GM23338 (cell line): ENCODE measurements at regions not wholly inside any gene's neighbourhood (a gene's known extent, or its start where the extent isn't known, plus 50 kb on each side); places are given as distances from the start of the nearest gene placed in this dataset.

Experiments
- ATAC-seq: fragments of 200-7000 bp; cut with Tn5 transposase; 3 replicates; pipeline ENCODE4 v1.9.1; 2020
- DNase-seq: peaks from one replicate; pipeline ENCODE4 v3.0.0-alpha.2; 2015; ENCODE audit warnings: low spot score
- H2AFZ ChIP-seq: fragments of 200-600 bp; sonication (generic); 2 replicates; pipeline ENCODE4 v1.8.0; 2016; ENCODE audit warnings: antibody characterized with exemption, mild to moderate bottlenecking, moderate library complexity
- H3F3A ChIP-seq: fragments of 200-600 bp; sonication (generic); replicated peaks from 2 replicates; pipeline ENCODE4 v1.8.0; 2017; ENCODE audit warnings: antibody characterized with exemption, mixed run types, low read depth
- H3K27ac ChIP-seq: fragments of 200-600 bp; sonication (generic); 2 replicates; pipeline ENCODE4 v1.6.1; 2016; ENCODE audit warnings: low read depth
- H3K27me3 ChIP-seq: fragments of 200-600 bp; sonication (generic); 2 replicates; pipeline ENCODE4 v1.8.0; 2016; ENCODE audit warnings: mild to moderate bottlenecking, mixed run types, moderate library complexity; ENCODE audit not compliant: insufficient read depth
- H3K36me3 ChIP-seq: fragments of 200-600 bp; sonication (generic); 2 replicates; pipeline ENCODE4 v1.8.0; 2016; ENCODE audit warnings: mild to moderate bottlenecking; ENCODE audit not compliant: insufficient read depth
- H3K4me1 ChIP-seq: fragments of 200-600 bp; sonication (generic); 2 replicates; pipeline ENCODE4 v1.8.0; 2016; ENCODE audit warnings: mild to moderate bottlenecking, moderate library complexity; ENCODE audit not compliant: insufficient read depth
- H3K4me2 ChIP-seq: fragments of 200-600 bp; sonication (generic); 2 replicates; pipeline ENCODE4 v1.7.1; 2017; ENCODE audit warnings: mixed run types
- H3K4me3 ChIP-seq: fragments of 200-600 bp; sonication (generic); 2 replicates; pipeline ENCODE4 v1.6.1; 2016; ENCODE audit warnings: mixed run types
- H3K79me2 ChIP-seq: fragments of 200-600 bp; sonication (generic); replicated peaks from 2 replicates; pipeline ENCODE4 v1.8.0; 2017; ENCODE audit warnings: mild to moderate bottlenecking; ENCODE audit not compliant: insufficient read depth
- H3K9me2 ChIP-seq: fragments of 200-600 bp; sonication (generic); 2 replicates; pipeline ENCODE4 v1.8.0; 2017; ENCODE audit not compliant: insufficient read depth
- H4K20me1 ChIP-seq: fragments of 200-600 bp; sonication (generic); replicated peaks from 2 replicates; pipeline ENCODE4 v1.8.0; 2017; ENCODE audit warnings: mild to moderate bottlenecking; ENCODE audit not compliant: insufficient read depth
- H3K27ac Mint-ChIP-seq: 2 replicates; pipeline ENCODE4 v1.8.0; 2020; ENCODE audit warnings: inconsistent platforms, mild to moderate bottlenecking, moderate library complexity, mixed read lengths
- H3K27me3 Mint-ChIP-seq: 3 replicates; pipeline ENCODE4 v1.8.0; 2022; ENCODE audit warnings: low read depth, mild to moderate bottlenecking, moderate library complexity, mixed read lengths, inconsistent platforms; ENCODE audit not compliant: insufficient read depth, poor library complexity
- H3K36me3 Mint-ChIP-seq: 3 replicates; pipeline ENCODE4 v1.8.0; 2021; ENCODE audit warnings: low read depth, mild to moderate bottlenecking, inconsistent platforms, moderate library complexity, mixed read lengths
- H3K4me1 Mint-ChIP-seq: 3 replicates; pipeline ENCODE4 v1.8.0; 2020; ENCODE audit warnings: mild to moderate bottlenecking, inconsistent platforms, mixed read lengths
- H3K4me3 Mint-ChIP-seq: 3 replicates; pipeline ENCODE4 v1.8.0; 2021; ENCODE audit warnings: moderate library complexity, mild to moderate bottlenecking, inconsistent platforms, mixed read lengths
- H3K9me3 Mint-ChIP-seq: 3 replicates; pipeline ENCODE4 v1.8.0; 2020; ENCODE audit warnings: moderate library complexity, mild to moderate bottlenecking, inconsistent platforms, mixed read lengths
- CREB1 ChIP-seq: fragments of 250-450 bp; sonication (Bioruptor Pico); IDR thresholded peaks from 2 replicates; pipeline ENCODE4 v1.5.0; 2020; ENCODE audit warnings: low read depth, mild to moderate bottlenecking, moderate library complexity
- CTCF ChIP-seq, 2 experiments: fragments of 200-600 bp in 1 of 2; sonication (generic) in 1 of 2; conservative IDR thresholded peaks; 2 replicates each; pipeline versions ENCODE4 v1.5.1 to v1.6.1; 2016 to 2017; ENCODE audit warnings: antibody characterized with exemption in 2 of 2, low read depth in 2 of 2, mild to moderate bottlenecking in 2 of 2, moderate library complexity in 1 of 2
- EZH2 ChIP-seq: fragments of 200-600 bp; sonication (generic); IDR thresholded peaks from one replicate; pipeline ENCODE4 v1.8.0; 2017; ENCODE audit warnings: antibody characterized with exemption, mild to moderate bottlenecking, low read depth; ENCODE audit not compliant: unreplicated experiment
- EZH2phosphoT487 ChIP-seq: fragments of 200-600 bp; sonication (generic); IDR thresholded peaks from one replicate; pipeline ENCODE4 v1.8.1; 2018; ENCODE audit warnings: antibody characterized with exemption; ENCODE audit not compliant: unreplicated experiment
- JUNB ChIP-seq: IDR thresholded peaks from one replicate; pipeline ENCODE4 v1.6.1; 2016; ENCODE audit warnings: antibody characterized with exemption; ENCODE audit not compliant: unreplicated experiment
- NANOG ChIP-seq: IDR thresholded peaks from 2 replicates; pipeline ENCODE4 v1.6.1; 2016; ENCODE audit warnings: antibody characterized with exemption, borderline replicate concordance
- POLR2AphosphoS5 ChIP-seq: IDR thresholded peaks from 2 replicates; pipeline ENCODE4 v1.6.1; 2016; ENCODE audit warnings: antibody characterized with exemption, low read depth
- REST ChIP-seq: IDR thresholded peaks from one replicate; pipeline ENCODE4 v1.6.1; 2018; ENCODE audit warnings: antibody characterized with exemption; ENCODE audit not compliant: unreplicated experiment
- STAT1 ChIP-seq: IDR thresholded peaks from one replicate; pipeline ENCODE4 v1.6.1; 2016; ENCODE audit warnings: antibody characterized with exemption; ENCODE audit not compliant: unreplicated experiment
- ZNF114 ChIP-seq: fragments of 250-450 bp; sonication (Bioruptor Pico); IDR thresholded peaks from 2 replicates; pipeline ENCODE4 v1.5.0; 2020; ENCODE audit warnings: mild to moderate bottlenecking, moderate library complexity
- ZNF331 ChIP-seq: fragments of 250-450 bp; sonication (Bioruptor Pico); IDR thresholded peaks from 2 replicates; pipeline ENCODE4 v1.5.0; 2020; ENCODE audit warnings: low read depth, mild to moderate bottlenecking, moderate library complexity
- ZNF462 ChIP-seq: fragments of 250-450 bp; sonication (Bioruptor Pico); IDR thresholded peaks from 2 replicates; pipeline ENCODE4 v1.5.0; 2020; ENCODE audit warnings: mild to moderate bottlenecking, moderate library complexity

- Histone ChIP-seq H3K4me1 (peaks cover 25% of the 10 kb centered on the region), H3K79me2 (no peaks in the 10 kb centered on the region), H3K27ac (no peak overlapping the region), H3K4me3 (no peak overlapping the region), H3K4me2 (no peak overlapping the region), H3K9me2 (no peaks in the 10 kb centered on the region), H2AFZ (no peak overlapping the region), H4K20me1 (no peaks in the 10 kb centered on the region), H3F3A (no peaks in the 10 kb centered on the region), H3K27me3 (no peaks in the 10 kb centered on the region), H3K36me3 (no peaks in the 10 kb centered on the region)
- no peak overlapping the region for H3K4me3 Mint-ChIP-seq
- H3K27ac Mint-ChIP-seq, result no peak overlapping the region
- TF ChIP-seq STAT1 (no peak), EZH2phosphoT487 (no peak), NANOG (no peak), EZH2 (no peak), REST (no peak), POLR2AphosphoS5 (no peak), CREB1 (CRISPR knock-in tag) (no peak), ZNF331 (CRISPR knock-in tag) (no peak), ZNF462 (no peak), JUNB (no peak), CTCF (conservative IDR thresholded peaks at IDR 0.05; ENCODE audit: low read depth in 2 of 2) (no peak), ZNF114 (CRISPR knock-in tag) (no peak)
- H3K9me3 Mint-ChIP-seq, result no peaks in the 10 kb centered on the region
- H3K4me1 Mint-ChIP-seq, result peaks cover 26% of the 10 kb centered on the region; the same call in 2 of the 3 replicates
- DNase-seq (no peak), ATAC-seq (no peak)
- H3K36me3 Mint-ChIP-seq, result no peaks in the 10 kb centered on the region
- H3K27me3 Mint-ChIP-seq, result no peaks in the 10 kb centered on the region
Observed at GRCh38 chr4:181757098-181757497, 486.1 kb upstream of the TENM3 start.
